Keratinocyte (primary cell): ENCODE measurements at regions not wholly inside any gene's neighbourhood (a gene's known extent, or its start where the extent isn't known, plus 50 kb on each side); places are given as distances from the start of the nearest gene placed in this dataset.
A peak's percentile ranks its signal among the peaks of the same experiment; 100 is the strongest.

Experiments
- DNase-seq: peaks from one replicate; pipeline ENCODE4 v3.0.0-alpha.2; 2011; ENCODE audit warnings: low read depth, missing footprints, low spot score
- FAIRE-seq: peaks from 2 replicates; lab custom pipeline; 2011; peaks lifted over from hg19 to GRCh38; lab: Jason Lieb, UNC
- H2AFZ ChIP-seq: 2 replicates; pipeline ENCODE4 v1.6.0; 2012; ENCODE audit warnings: low read length, control low read depth, inconsistent platforms; ENCODE audit not compliant: control insufficient read depth
- H3K27ac ChIP-seq: 2 replicates; pipeline ENCODE4 v1.5.1; 2011; ENCODE audit warnings: low read length; ENCODE audit not compliant: control insufficient read depth, insufficient read depth
- H3K27me3 ChIP-seq: 3 replicates; pipeline ENCODE4 v1.6.0; 2011; ENCODE audit warnings: low read length; ENCODE audit not compliant: control insufficient read depth, insufficient read depth; ENCODE audit errors: extremely low read depth
- H3K36me3 ChIP-seq, 2 experiments: 2 replicates in 1 of 2; 3 replicates in 1 of 2; pipeline ENCODE4 v1.5.1; 2011; ENCODE audit warnings: low read length in 2 of 2, mild to moderate bottlenecking in 1 of 2; ENCODE audit not compliant: control insufficient read depth in 2 of 2, insufficient read depth in 2 of 2; ENCODE audit errors: extremely low read depth in 1 of 2
- H3K4me1 ChIP-seq: 3 replicates; pipeline ENCODE4 v1.5.1; 2011; ENCODE audit warnings: low read length; ENCODE audit not compliant: control insufficient read depth, insufficient read depth; ENCODE audit errors: extremely low read depth
- H3K4me2 ChIP-seq: 3 replicates; pipeline ENCODE4 v1.6.0; 2011; ENCODE audit warnings: low read depth, low read length; ENCODE audit not compliant: control insufficient read depth, insufficient read depth; ENCODE audit errors: extremely low read depth
- H3K4me3 ChIP-seq, 3 experiments: fragments of 200-600 bp in 1 of 3; sonication (generic) in 1 of 3; 2 replicates in 2 of 3; 3 replicates in 1 of 3; pipeline ENCODE4 v1.5.1; 2011 to 2016; ENCODE audit warnings: low read length in 3 of 3, mild to moderate bottlenecking in 3 of 3, control low read depth in 2 of 3, inconsistent platforms in 1 of 3, low read depth in 1 of 3, mixed read lengths in 1 of 3, mixed run types in 1 of 3, moderate library complexity in 1 of 3; ENCODE audit not compliant: control insufficient read depth in 2 of 3, insufficient read depth in 2 of 3; ENCODE audit errors: extremely low read depth in 1 of 3
- H3K79me2 ChIP-seq: 2 replicates; pipeline ENCODE4 v1.6.0; 2012; ENCODE audit warnings: low read length; ENCODE audit not compliant: control insufficient read depth, insufficient read depth
- H3K9ac ChIP-seq: 3 replicates; pipeline ENCODE4 v1.6.0; 2011; ENCODE audit warnings: low read length; ENCODE audit not compliant: control insufficient read depth, insufficient read depth; ENCODE audit errors: extremely low read depth
- H3K9me1 ChIP-seq: 3 replicates; pipeline ENCODE4 v1.6.0; 2011; ENCODE audit warnings: low read length; ENCODE audit not compliant: control insufficient read depth, insufficient read depth; ENCODE audit errors: extremely low read depth
- H3K9me3 ChIP-seq: 2 replicates; pipeline ENCODE4 v1.5.1; 2012; ENCODE audit warnings: low read depth, low read length; ENCODE audit not compliant: control insufficient read depth
- H4K20me1 ChIP-seq: 3 replicates; pipeline ENCODE4 v1.6.0; 2011; ENCODE audit warnings: low read length; ENCODE audit not compliant: control insufficient read depth, insufficient read depth; ENCODE audit errors: extremely low read depth
- CTCF ChIP-seq, 3 experiments: IDR thresholded peaks in 1 of 3; conservative IDR thresholded peaks in 1 of 3; optimal IDR thresholded peaks in 1 of 3; 2 replicates in 2 of 3; 3 replicates in 1 of 3; pipeline versions ENCODE3 to v1.5.1; 2011; ENCODE audit warnings: low read length in 3 of 3, mild to moderate bottlenecking in 3 of 3, moderate library complexity in 2 of 3, control low read depth in 1 of 3, inconsistent platforms in 1 of 3; ENCODE audit not compliant: insufficient read depth in 2 of 3; ENCODE audit errors: extremely low read depth in 1 of 3
- EZH2 ChIP-seq: IDR thresholded peaks from one replicate; pipeline ENCODE4 v1.6.1; 2012; ENCODE audit warnings: inconsistent platforms, mild to moderate bottlenecking, low read length, moderate library complexity
- dilution Hi-C: fragments of 300-500 bp; cut with MboI; formaldehyde crosslinking; loops from one replicate; pipeline ENCODE4 v1.7.0; 2020; ENCODE audit warnings: low sequenced_read_pairs; ENCODE audit not compliant: extremely low pct_ligation_motif_present

GRCh38 chr10:36559412-36560400 is 565.7 kb upstream of the ANKRD30A start:
- Histone ChIP-seq H4K20me1 (no peaks in the 10 kb centered on the region), H3K27ac (no peak overlapping the region), H3K4me1 (peaks cover 7% of the 10 kb centered on the region), H3K4me3 (no peak overlapping the region), H2AFZ (peak overlapping the region; percentile 73), H3K9ac (no peak overlapping the region), H3K4me2 (no peak overlapping the region), H3K27me3 (no peaks in the 10 kb centered on the region), H3K79me2 (no peaks in the 10 kb centered on the region), H3K36me3 (no peaks in the 10 kb centered on the region), H3K9me1 (no peaks in the 10 kb centered on the region), H3K9me3 (no peaks in the 10 kb centered on the region)
- DNase-seq (no peak), FAIRE-seq (peak; percentile 5)
- dilution Hi-C loops: no loop called here
- TF ChIP-seq CTCF (optimal IDR thresholded peaks at IDR 0.05 in 1 of 3, IDR thresholded peaks at IDR 0.05 in 1 of 3, conservative IDR thresholded peaks at IDR 0.05 in 1 of 3; ENCODE audit: extremely low read depth in 1 of 3, insufficient read depth in 2 of 3, low read length in 3 of 3) (no peak), EZH2 (no peak)

GRCh38 chr10:36556468-36556867 is 568.9 kb upstream of the ANKRD30A start:
- no peaks in the 10 kb centered on the region for H4K20me1 ChIP-seq
- H3K4me1 ChIP-seq: peaks cover 7% of the 10 kb centered on the region
- no peak overlapping the region for H3K27ac ChIP-seq
- FAIRE-seq (no peak), DNase-seq (no peak)
- no peak overlapping the region for H2AFZ ChIP-seq
- H3K79me2 ChIP-seq: no peaks in the 10 kb centered on the region
- H3K36me3 ChIP-seq: no peaks in the 10 kb centered on the region
- dilution Hi-C loops: no loop called here
- no peaks in the 10 kb centered on the region for H3K9me1 ChIP-seq
- no peaks in the 10 kb centered on the region for H3K27me3 ChIP-seq
- H3K4me3 ChIP-seq: no peak overlapping the region
- no peaks in the 10 kb centered on the region for H3K9me3 ChIP-seq
- TF ChIP-seq EZH2 (no peak), CTCF (optimal IDR thresholded peaks at IDR 0.05 in 1 of 3, IDR thresholded peaks at IDR 0.05 in 1 of 3, conservative IDR thresholded peaks at IDR 0.05 in 1 of 3; ENCODE audit: extremely low read depth in 1 of 3, insufficient read depth in 2 of 3, low read length in 3 of 3) (no peak)
- H3K4me2 ChIP-seq: no peak overlapping the region
- H3K9ac ChIP-seq: no peak overlapping the region
